WTC11 (cell line): ENCODE measurements at regions not wholly inside any gene's neighbourhood (a gene's known extent, or its start where the extent isn't known, plus 50 kb on each side); places are given as distances from the start of the nearest gene placed in this dataset.

ENCODE experiments used
- ATAC-seq: fragments of 200-7000 bp; cut with Tn5 transposase; 2 replicates; pipeline ENCODE4 v1.10.0; 2021; ENCODE audit warnings: mild to moderate bottlenecking, moderate library complexity
- CTCF ChIA-PET: fragments of 300-600 bp; sonication (Branson Sonifier 250); formaldehyde crosslinking; loops from one replicate; lab custom pipeline; 2021; ENCODE audit warnings: antibody characterized with exemption; lab: Charles Lee
- POLR2A ChIA-PET: fragments of 350-600 bp; sonication (Branson Sonifier 250); formaldehyde crosslinking; loops from one replicate; lab custom pipeline; 2021; ENCODE audit warnings: antibody characterized with exemption; lab: Charles Lee
- DNase-seq: peaks from one replicate; pipeline ENCODE4 v3.0.0; 2021; ENCODE audit warnings: low spot score
- H3K27ac Mint-ChIP-seq: 2 replicates; pipeline ENCODE4 v1.8.0; 2021; ENCODE audit warnings: mixed read lengths
- H3K27me3 Mint-ChIP-seq: 2 replicates; pipeline ENCODE4 v1.8.0; 2021; ENCODE audit warnings: low read depth, mild to moderate bottlenecking, moderate library complexity, mixed read lengths
- H3K36me3 Mint-ChIP-seq: 2 replicates; pipeline ENCODE4 v1.8.0; 2021; ENCODE audit warnings: mixed read lengths
- H3K4me1 Mint-ChIP-seq: 2 replicates; pipeline ENCODE4 v1.8.0; 2022; ENCODE audit warnings: mixed read lengths
- H3K4me3 Mint-ChIP-seq: 2 replicates; pipeline ENCODE4 v1.8.0; 2021; ENCODE audit warnings: mild to moderate bottlenecking, moderate library complexity, mixed read lengths
- H3K9me3 Mint-ChIP-seq: 2 replicates; pipeline ENCODE4 v1.8.0; 2021; ENCODE audit warnings: mixed read lengths
- AFF4 ChIP-seq: sonication (generic); formaldehyde crosslinking; IDR thresholded peaks from 2 replicates; pipeline ENCODE4 v1.8.1; 2023; ENCODE audit warnings: mild to moderate bottlenecking, missing genetic modification reagents, borderline replicate concordance
- ARID4B ChIP-seq: sonication (generic); formaldehyde crosslinking; IDR thresholded peaks from 2 replicates; pipeline ENCODE4 v1.8.0; 2023; ENCODE audit warnings: missing genetic modification reagents, mild to moderate bottlenecking, borderline replicate concordance
- ATF1 ChIP-seq: sonication (generic); formaldehyde crosslinking; IDR thresholded peaks from 2 replicates; pipeline ENCODE4 v1.8.1; 2023; ENCODE audit warnings: mild to moderate bottlenecking, moderate library complexity, missing genetic modification reagents
- ATF2 ChIP-seq: sonication (generic); formaldehyde crosslinking; IDR thresholded peaks from 2 replicates; pipeline ENCODE4 v1.8.1; 2022; ENCODE audit warnings: low read depth, missing genetic modification reagents, borderline replicate concordance
- ATF6 ChIP-seq: sonication (generic); formaldehyde crosslinking; IDR thresholded peaks from 2 replicates; pipeline ENCODE4 v1.8.1; 2023; ENCODE audit warnings: mild to moderate bottlenecking, missing genetic modification reagents
- CREM ChIP-seq: sonication (generic); formaldehyde crosslinking; IDR thresholded peaks from 2 replicates; pipeline ENCODE4 v1.8.1; 2022; ENCODE audit warnings: mild to moderate bottlenecking, missing genetic modification reagents, moderate library complexity
- EMX1 ChIP-seq: fragments of 250-450 bp; sonication (Bioruptor Pico); IDR thresholded peaks from 2 replicates; pipeline ENCODE4 v1.8.0; 2021; ENCODE audit warnings: mild to moderate bottlenecking
- FOXJ3 ChIP-seq: sonication (generic); formaldehyde crosslinking; IDR thresholded peaks from 2 replicates; pipeline ENCODE4 v1.9.0; 2021; ENCODE audit warnings: missing genetic modification reagents, mild to moderate bottlenecking, borderline replicate concordance
- FOXP4 ChIP-seq: sonication (generic); formaldehyde crosslinking; IDR thresholded peaks from 2 replicates; pipeline ENCODE4 v1.8.0; 2022; ENCODE audit warnings: mild to moderate bottlenecking, missing genetic modification reagents
- IRF1 ChIP-seq: sonication (generic); formaldehyde crosslinking; IDR thresholded peaks from 2 replicates; pipeline ENCODE4 v1.8.0; 2023; ENCODE audit warnings: missing genetic modification reagents
- MAX ChIP-seq: sonication (generic); formaldehyde crosslinking; IDR thresholded peaks from 2 replicates; pipeline ENCODE4 v1.8.0; 2022; ENCODE audit warnings: mild to moderate bottlenecking, missing genetic modification reagents
- NFYB ChIP-seq: sonication (generic); formaldehyde crosslinking; conservative IDR thresholded peaks from 2 replicates; pipeline ENCODE4 v1.8.0; 2022; ENCODE audit warnings: low read depth, missing genetic modification reagents
- RORB ChIP-seq: fragments of 250-450 bp; sonication (Bioruptor Pico); IDR thresholded peaks from 2 replicates; pipeline ENCODE4 v1.9.0; 2021; ENCODE audit warnings: mild to moderate bottlenecking
- SMAD3 ChIP-seq: sonication (generic); formaldehyde crosslinking; IDR thresholded peaks from 2 replicates; pipeline ENCODE4 v1.8.0; 2022; ENCODE audit warnings: missing genetic modification reagents, mild to moderate bottlenecking, borderline replicate concordance
- ZNF121 ChIP-seq: sonication (generic); formaldehyde crosslinking; IDR thresholded peaks from 2 replicates; pipeline ENCODE4 v1.8.0; 2023; ENCODE audit warnings: missing genetic modification reagents
- ZNF232 ChIP-seq: sonication (generic); formaldehyde crosslinking; IDR thresholded peaks from 2 replicates; pipeline ENCODE4 v1.8.0; 2022; ENCODE audit warnings: mild to moderate bottlenecking, missing genetic modification reagents
- ZNF396 ChIP-seq: fragments of 250-450 bp; sonication (Bioruptor Pico); IDR thresholded peaks from 2 replicates; pipeline ENCODE4 v1.8.0; 2021; ENCODE audit warnings: mild to moderate bottlenecking, moderate library complexity, borderline replicate concordance
- ZNF425 ChIP-seq: fragments of 250-450 bp; sonication (Bioruptor Pico); conservative IDR thresholded peaks from 2 replicates; pipeline ENCODE4 v1.9.0; 2021; ENCODE audit warnings: mild to moderate bottlenecking

GRCh38 chr16:51821527-51821926 is 670.5 kb upstream of the SALL1 start:
- Mint-ChIP-seq H3K27me3 (no peaks in the 10 kb centered on the region; the same call in 1 of the 2 replicates), H3K9me3 (no peaks in the 10 kb centered on the region), H3K4me3 (no peak overlapping the region), H3K27ac (no peak overlapping the region), H3K4me1 (no peaks in the 10 kb centered on the region), H3K36me3 (no peaks in the 10 kb centered on the region)
- ChIA-PET POLR2A (no interaction called here), CTCF (interaction anchor here (0.6 to 9.6 kb wide), 2 partner anchors 150 to 740 kb away, joined by 3 to 149 read pairs; no protein-coding TSS in a partner anchor)
- DNase-seq: no peak
- TF ChIP-seq AFF4 (CRISPR knock-in tag) (no peak), ARID4B (CRISPR knock-in tag) (no peak), ATF1 (CRISPR knock-in tag) (no peak), ZNF396 (CRISPR knock-in tag) (no peak), RORB (CRISPR knock-in tag) (no peak), ZNF121 (CRISPR knock-in tag) (no peak), IRF1 (CRISPR knock-in tag) (no peak), FOXP4 (CRISPR knock-in tag) (no peak), EMX1 (CRISPR knock-in tag) (no peak), ATF2 (CRISPR knock-in tag) (no peak), ZNF425 (CRISPR knock-in tag) (no peak), FOXJ3 (no peak), SMAD3 (CRISPR knock-in tag) (no peak), ZNF232 (CRISPR knock-in tag) (no peak), ATF6 (no peak), CREM (no peak), MAX (CRISPR knock-in tag) (no peak), NFYB (CRISPR knock-in tag) (no peak)
- ATAC-seq: no peak
